K562 (cell line): ENCODE measurements at regions not wholly inside any gene's neighbourhood (a gene's known extent, or its start where the extent isn't known, plus 50 kb on each side); places are given as distances from the start of the nearest gene placed in this dataset.

ENCODE experiments used
- ARID1B ChIP-seq: fragments of 450-650 bp; IDR thresholded peaks from 2 replicates; pipeline ENCODE4 v1.6.1; 2016; ENCODE audit warnings: antibody characterized with exemption, mild to moderate bottlenecking, inconsistent platforms
- CBFA2T2 ChIP-seq: fragments of 450-650 bp; conservative IDR thresholded peaks from 2 replicates; pipeline ENCODE4 v1.6.1; 2017; ENCODE audit warnings: mild to moderate bottlenecking
- CBX3 ChIP-seq, 2 experiments: IDR thresholded peaks; 1 replicate in 1 of 2; 2 replicates in 1 of 2; pipeline ENCODE4 v1.6.1; 2012; ENCODE audit warnings: inconsistent platforms in 2 of 2, low read length in 2 of 2, borderline replicate concordance in 1 of 2, control low read depth in 1 of 2
- DDX20 ChIP-seq: fragments of 450-650 bp; IDR thresholded peaks from 2 replicates; pipeline ENCODE4 v1.6.1; 2016; ENCODE audit warnings: missing genetic modification characterization, low read depth, mild to moderate bottlenecking, missing compliant biosample characterization, moderate library complexity
- EP300 ChIP-seq: IDR thresholded peaks from 2 replicates; pipeline ENCODE4 v1.6.1; 2012; ENCODE audit warnings: low read length, improper control_type of control experiment
- HDAC2 ChIP-seq: fragments of 450-650 bp; IDR thresholded peaks from 2 replicates; pipeline ENCODE4 v1.6.1; 2016; ENCODE audit warnings: mild to moderate bottlenecking
- MCM5 ChIP-seq: fragments of 450-650 bp; IDR thresholded peaks from 2 replicates; pipeline ENCODE4 v1.6.1; 2016; ENCODE audit warnings: low read depth
- MEIS2 ChIP-seq: fragments of 450-650 bp; IDR thresholded peaks from 2 replicates; pipeline ENCODE4 v1.6.1; 2014; ENCODE audit warnings: mild to moderate bottlenecking; ENCODE audit not compliant: partially characterized antibody
- NELFE ChIP-seq: IDR thresholded peaks from 2 replicates; pipeline ENCODE4 v1.6.1; 2011; ENCODE audit warnings: mild to moderate bottlenecking; ENCODE audit not compliant: insufficient read depth, insufficient read length
- PRDM10 ChIP-seq: fragments of 450-650 bp; IDR thresholded peaks from 2 replicates; pipeline ENCODE4 v1.6.1; 2018; ENCODE audit not compliant: partially characterized antibody
- PURB ChIP-seq: sonication (generic); formaldehyde crosslinking; IDR thresholded peaks from 2 replicates; pipeline ENCODE4 v1.9.0; 2021; ENCODE audit warnings: low read depth, mild to moderate bottlenecking, missing genetic modification reagents
- SMARCE1 ChIP-seq: fragments of 450-650 bp; IDR thresholded peaks from 2 replicates; pipeline ENCODE4 v1.7.1; 2016; ENCODE audit warnings: mild to moderate bottlenecking
- TCFL5 ChIP-seq: fragments of 250-450 bp; sonication (Bioruptor Pico); conservative IDR thresholded peaks from 2 replicates; pipeline ENCODE4 v1.6.1; 2021; ENCODE audit warnings: mild to moderate bottlenecking, moderate library complexity, matching md5 sums
- TEAD2 ChIP-seq: fragments of 450-650 bp; IDR thresholded peaks from 2 replicates; pipeline ENCODE4 v1.6.1; 2016; ENCODE audit warnings: missing genetic modification characterization, control low read depth, missing compliant biosample characterization
- TFAM ChIP-seq: fragments of 250-450 bp; sonication (Bioruptor Pico); conservative IDR thresholded peaks from 2 replicates; pipeline ENCODE4 v1.5.0; 2021; ENCODE audit warnings: mild to moderate bottlenecking, moderate library complexity
- XRCC5 ChIP-seq: fragments of 200-400 bp; formaldehyde crosslinking; IDR thresholded peaks from 2 replicates; pipeline ENCODE4 v1.6.1; 2017; ENCODE audit warnings: low read depth, mild to moderate bottlenecking, low read length
- ZC3H8 ChIP-seq: fragments of 450-650 bp; IDR thresholded peaks from 2 replicates; pipeline ENCODE4 v1.6.1; 2017
- ZFPM2 ChIP-seq: fragments of 250-450 bp; sonication (Bioruptor Pico); IDR thresholded peaks from 2 replicates; pipeline ENCODE4 v1.5.1; 2022; ENCODE audit warnings: mild to moderate bottlenecking
- ZMIZ1 ChIP-seq, 2 experiments: fragments of 150-350 bp in 1 of 2; IDR thresholded peaks; 2 replicates each; pipeline ENCODE4 v1.6.1; 2012 to 2016; ENCODE audit warnings: low read depth in 2 of 2, low read length in 2 of 2, mild to moderate bottlenecking in 1 of 2, moderate library complexity in 1 of 2
- ZNF217 ChIP-seq: sonication (generic); formaldehyde crosslinking; IDR thresholded peaks from 2 replicates; pipeline ENCODE4 v1.8.0; 2022; ENCODE audit warnings: mild to moderate bottlenecking, missing genetic modification reagents
- ZNF512 ChIP-seq: IDR thresholded peaks from 2 replicates; pipeline ENCODE4 v1.6.1; 2016; ENCODE audit warnings: missing genetic modification characterization, missing compliant biosample characterization
- ZNF584 ChIP-seq: fragments of 200-800 bp; sonication (Bioruptor generic); IDR thresholded peaks from 2 replicates; pipeline ENCODE4 v1.6.1; 2016; ENCODE audit warnings: low read depth, mild to moderate bottlenecking, missing genetic modification characterization, missing compliant biosample characterization

DNA sequence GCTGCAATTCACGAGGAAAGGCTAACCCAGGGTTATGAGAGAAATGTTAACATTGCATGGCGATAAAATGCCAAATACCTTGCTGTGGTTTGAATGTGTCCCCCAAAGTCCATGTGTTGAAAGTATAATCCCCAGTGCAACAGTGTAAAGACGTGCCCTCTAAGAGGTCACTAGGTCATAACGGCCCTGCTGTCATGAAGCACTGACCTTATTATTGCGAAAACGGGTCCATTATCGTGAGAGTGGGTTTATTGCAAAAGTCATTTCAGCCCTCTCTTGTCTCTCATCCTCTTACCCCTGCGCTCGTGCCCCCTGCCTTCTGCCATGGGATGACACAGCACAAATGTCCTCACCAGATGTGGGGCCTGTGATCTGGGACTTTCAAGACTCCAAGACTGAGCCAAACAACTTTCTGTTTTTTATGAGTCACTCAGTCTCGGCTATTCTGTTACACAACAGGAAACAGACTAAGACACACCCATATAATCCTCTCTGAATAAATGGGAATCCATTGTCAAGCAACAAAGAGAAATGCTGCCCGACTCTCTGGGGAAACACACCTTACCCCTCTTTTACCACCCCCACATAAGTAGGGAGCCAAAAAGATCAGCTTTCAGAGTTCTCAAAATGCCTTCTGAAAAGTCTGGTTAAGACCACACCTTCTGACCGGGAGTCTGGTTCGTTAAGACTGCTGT is 73.1 kb upstream of the UCN3 start (continued):
- TF ChIP-seq MCM5 (no peak), TFAM (CRISPR knock-in tag) (no peak), ZNF512 (tag) (no peak), PURB (CRISPR knock-in tag) (no peak), NELFE (no peak), MEIS2 (peak; percentile 11), PRDM10 (no peak), ZNF217 (CRISPR knock-in tag) (no peak), ZC3H8 (no peak), CBFA2T2 (peak; percentile 40; the same call in 1 of the 2 replicates), TEAD2 (no peak), ARID1B (peak; percentile 62; the same call in 1 of the 2 replicates), HDAC2 (peak; percentile 42; the same call in 1 of the 2 replicates), CBX3 (IDR thresholded peaks at IDR 0.05; ENCODE audit: borderline replicate concordance in 1 of 2, low read length in 2 of 2) (no peak), XRCC5 (no peak), ZMIZ1 (IDR thresholded peaks at IDR 0.05; ENCODE audit: low read depth in 2 of 2, low read length in 2 of 2) (no peak), SMARCE1 (peak; percentile 74), ZFPM2 (CRISPR knock-in tag) (no peak), ZNF584 (CRISPR knock-in tag) (peak; percentile 80; the same call in 1 of the 2 replicates), EP300 (peak; percentile 58), DDX20 (tag) (no peak), TCFL5 (no peak; the same call in 1 of the 2 replicates)
